ENCODE measurements at regions not wholly inside any gene's neighbourhood (a gene's known extent, or its start where the extent isn't known, plus 50 kb on each side); places are given as distances from the start of the nearest gene placed in this dataset.

DNA sequence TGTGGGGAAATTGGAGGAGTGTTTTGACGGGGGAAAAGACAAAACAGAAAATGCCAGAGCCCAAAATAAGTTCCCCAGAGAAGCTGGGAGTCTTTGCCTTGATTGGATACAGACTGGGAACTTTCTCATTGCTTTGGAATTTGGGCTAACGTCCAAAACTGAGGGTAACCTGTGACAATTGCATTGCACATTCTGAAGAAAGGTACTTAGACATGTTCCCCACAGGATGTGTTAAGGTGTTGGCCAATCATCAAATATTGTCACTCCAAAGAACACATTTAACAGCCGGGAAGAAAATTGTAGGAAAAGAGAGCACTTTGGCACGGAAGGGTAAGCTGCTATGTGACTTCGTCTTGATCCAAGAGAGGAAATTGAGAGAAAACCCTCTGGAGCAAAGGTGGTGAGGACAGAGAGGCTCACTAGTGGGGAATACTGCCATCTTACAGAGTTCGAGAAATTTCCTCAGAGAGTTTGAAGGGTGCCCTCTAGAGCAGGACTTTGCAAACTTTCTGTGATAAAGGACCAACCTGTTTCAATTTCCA, 619.5 kb upstream of the TBL1XR1 start:
- Histone ChIP-seq H3K4me3 (ENCODE audit: insufficient read depth, low read length) (no peak overlapping the region), H3K9me3 (ENCODE audit: low read depth, low read length) (no peaks in the 10 kb centered on the region), H2AFZ (ENCODE audit: low read length) (peak overlapping the region; percentile 9), H3K4me1 (ENCODE audit: insufficient read depth, low read length) (peaks cover 15% of the 10 kb centered on the region), H3K79me2 (ENCODE audit: insufficient read depth, low read length) (no peaks in the 10 kb centered on the region), H3K27ac (ENCODE audit: low read depth, low read length) (no peak overlapping the region), H4K20me1 (ENCODE audit: insufficient read depth, low read length) (no peaks in the 10 kb centered on the region), H3K4me2 (ENCODE audit: insufficient read depth, low read length) (peak overlapping the region; percentile 18), H3K36me3 (ENCODE audit: insufficient read depth, low read length) (no peaks in the 10 kb centered on the region), H3K27me3 (ENCODE audit: insufficient read depth, low read length) (no peaks in the 10 kb centered on the region)
- DNase-seq (ENCODE audit: insufficient read length, low spot score, missing footprints), result no peak
- TF ChIP-seq, protein P1, sequence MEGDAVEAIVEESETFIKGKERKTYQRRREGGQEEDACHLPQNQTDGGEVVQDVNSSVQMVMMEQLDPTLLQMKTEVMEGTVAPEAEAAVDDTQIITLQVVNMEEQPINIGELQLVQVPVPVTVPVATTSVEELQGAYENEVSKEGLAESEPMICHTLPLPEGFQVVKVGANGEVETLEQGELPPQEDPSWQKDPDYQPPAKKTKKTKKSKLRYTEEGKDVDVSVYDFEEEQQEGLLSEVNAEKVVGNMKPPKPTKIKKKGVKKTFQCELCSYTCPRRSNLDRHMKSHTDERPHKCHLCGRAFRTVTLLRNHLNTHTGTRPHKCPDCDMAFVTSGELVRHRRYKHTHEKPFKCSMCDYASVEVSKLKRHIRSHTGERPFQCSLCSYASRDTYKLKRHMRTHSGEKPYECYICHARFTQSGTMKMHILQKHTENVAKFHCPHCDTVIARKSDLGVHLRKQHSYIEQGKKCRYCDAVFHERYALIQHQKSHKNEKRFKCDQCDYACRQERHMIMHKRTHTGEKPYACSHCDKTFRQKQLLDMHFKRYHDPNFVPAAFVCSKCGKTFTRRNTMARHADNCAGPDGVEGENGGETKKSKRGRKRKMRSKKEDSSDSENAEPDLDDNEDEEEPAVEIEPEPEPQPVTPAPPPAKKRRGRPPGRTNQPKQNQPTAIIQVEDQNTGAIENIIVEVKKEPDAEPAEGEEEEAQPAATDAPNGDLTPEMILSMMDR (IDR thresholded peaks at IDR 0.05; ENCODE audit: extremely low read depth, low read depth, low read length), result peak; percentile 16

DNA sequence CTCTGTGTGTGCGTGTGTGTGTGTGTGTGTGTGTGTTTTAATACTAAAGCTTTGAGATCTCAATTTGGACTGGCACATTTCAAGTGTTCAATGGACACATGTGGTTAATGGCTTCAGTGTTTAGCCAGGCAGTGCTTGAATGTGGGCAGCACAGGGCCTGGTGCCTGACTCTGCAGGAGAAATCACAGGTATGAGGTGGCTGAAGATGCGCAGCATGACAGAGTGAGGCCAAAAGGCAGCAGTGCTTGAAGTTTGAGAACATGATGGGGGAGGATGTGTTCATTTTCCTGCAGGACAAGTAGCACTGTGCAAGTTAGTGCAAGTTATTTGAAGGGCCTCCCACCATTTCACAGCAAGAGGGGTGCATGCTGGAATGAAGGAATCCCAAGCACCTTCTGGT, 620.5 kb upstream of the TBL1XR1 start:
- Histone ChIP-seq H3K27ac (ENCODE audit: low read depth, low read length) (no peak overlapping the region), H3K4me3 (ENCODE audit: insufficient read depth, low read length) (no peak overlapping the region), H3K9me3 (ENCODE audit: low read depth, low read length) (no peaks in the 10 kb centered on the region), H3K4me1 (ENCODE audit: insufficient read depth, low read length) (peaks cover 20% of the 10 kb centered on the region), H3K36me3 (ENCODE audit: insufficient read depth, low read length) (no peaks in the 10 kb centered on the region), H3K4me2 (ENCODE audit: insufficient read depth, low read length) (no peak overlapping the region), H3K27me3 (ENCODE audit: insufficient read depth, low read length) (no peaks in the 10 kb centered on the region), H3K79me2 (ENCODE audit: insufficient read depth, low read length) (no peaks in the 10 kb centered on the region), H2AFZ (ENCODE audit: low read length) (no peak overlapping the region), H4K20me1 (ENCODE audit: insufficient read depth, low read length) (no peaks in the 10 kb centered on the region)
- no peak for DNase-seq (ENCODE audit: insufficient read length, low spot score, missing footprints)
- TF ChIP-seq, protein P1 (IDR thresholded peaks at IDR 0.05; ENCODE audit: extremely low read depth, low read depth, low read length), result no peak

DNA sequence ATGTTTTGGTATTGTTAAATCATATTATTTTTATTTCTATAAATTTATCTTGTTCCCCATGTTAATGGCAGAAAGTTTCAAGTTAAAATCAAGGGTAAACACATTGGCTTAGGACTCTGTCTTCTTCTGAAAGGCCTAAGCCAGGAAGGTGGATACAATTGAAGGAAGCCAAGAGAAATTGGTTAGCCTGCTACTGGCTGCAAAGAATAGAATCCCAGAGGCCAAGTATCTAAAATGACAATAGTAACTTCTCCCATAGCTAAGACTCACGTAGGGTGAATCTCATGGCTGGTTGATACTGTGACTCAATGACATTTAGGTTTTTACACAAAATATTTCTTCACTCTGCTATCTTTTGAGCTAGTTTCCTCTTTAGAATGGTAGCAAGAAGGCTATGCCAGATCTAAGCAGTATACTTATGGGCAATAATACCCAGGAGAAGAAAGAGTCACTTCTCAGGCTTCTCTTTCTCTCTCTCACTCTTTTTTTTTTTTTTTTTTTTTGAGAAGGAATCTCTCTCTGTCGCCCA, 621.5 kb upstream of the TBL1XR1 start:
- Histone ChIP-seq H3K4me2 (ENCODE audit: insufficient read depth, low read length) (no peak overlapping the region), H3K4me1 (ENCODE audit: insufficient read depth, low read length) (peaks cover 24% of the 10 kb centered on the region), H3K4me3 (ENCODE audit: insufficient read depth, low read length) (no peak overlapping the region), H3K9me3 (ENCODE audit: low read depth, low read length) (no peaks in the 10 kb centered on the region), H3K79me2 (ENCODE audit: insufficient read depth, low read length) (no peaks in the 10 kb centered on the region), H2AFZ (ENCODE audit: low read length) (no peak overlapping the region), H3K27ac (ENCODE audit: low read depth, low read length) (no peak overlapping the region), H4K20me1 (ENCODE audit: insufficient read depth, low read length) (no peaks in the 10 kb centered on the region), H3K27me3 (ENCODE audit: insufficient read depth, low read length) (no peaks in the 10 kb centered on the region), H3K36me3 (ENCODE audit: insufficient read depth, low read length) (no peaks in the 10 kb centered on the region)
- no peak for DNase-seq (ENCODE audit: insufficient read length, low spot score, missing footprints)
- TF ChIP-seq, protein P1 (IDR thresholded peaks at IDR 0.05; ENCODE audit: extremely low read depth, low read depth, low read length), result no peak

DNA sequence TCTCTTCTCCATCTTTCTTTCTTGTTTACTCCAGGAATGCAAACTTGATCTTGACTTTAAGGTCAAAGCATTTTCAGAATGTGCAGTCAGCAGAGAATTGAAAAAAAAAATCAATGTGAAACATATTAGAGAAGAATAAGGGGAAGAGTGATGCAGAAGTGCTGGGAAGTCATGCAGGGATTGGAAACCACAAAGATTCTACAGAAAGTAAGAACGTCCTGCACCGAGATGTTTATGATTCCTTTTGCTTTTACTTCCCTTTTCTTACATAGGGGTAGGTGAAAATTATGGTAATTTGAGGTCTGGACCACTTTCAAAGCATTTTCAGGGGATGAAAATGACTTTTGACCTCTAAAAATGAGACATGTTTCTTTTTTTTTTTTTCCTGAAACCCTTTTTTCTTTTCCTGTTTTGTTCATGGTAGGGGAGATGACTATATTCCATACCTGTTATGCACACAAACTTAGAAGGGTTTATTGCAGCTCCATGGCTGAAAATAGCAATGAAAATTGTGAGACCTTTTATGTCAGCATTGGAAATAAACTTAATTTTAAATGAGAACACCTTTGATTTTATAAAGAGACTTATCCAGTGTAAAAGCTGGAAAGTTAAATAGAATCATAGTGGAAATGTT, 623.5 kb upstream of the TBL1XR1 start:
- Histone ChIP-seq H3K4me3 (ENCODE audit: insufficient read depth, low read length) (no peak overlapping the region), H3K4me2 (ENCODE audit: insufficient read depth, low read length) (peak overlapping the region; percentile 58), H3K4me1 (ENCODE audit: insufficient read depth, low read length) (peaks cover 37% of the 10 kb centered on the region), H3K36me3 (ENCODE audit: insufficient read depth, low read length) (no peaks in the 10 kb centered on the region), H3K27ac (ENCODE audit: low read depth, low read length) (no peak overlapping the region), H3K9me3 (ENCODE audit: low read depth, low read length) (no peaks in the 10 kb centered on the region), H3K27me3 (ENCODE audit: insufficient read depth, low read length) (no peaks in the 10 kb centered on the region), H4K20me1 (ENCODE audit: insufficient read depth, low read length) (no peaks in the 10 kb centered on the region), H3K79me2 (ENCODE audit: insufficient read depth, low read length) (no peaks in the 10 kb centered on the region), H2AFZ (ENCODE audit: low read length) (peak overlapping the region; percentile 39)
- TF ChIP-seq, protein P1 (IDR thresholded peaks at IDR 0.05; ENCODE audit: extremely low read depth, low read depth, low read length), result no peak
- DNase-seq (ENCODE audit: insufficient read length, low spot score, missing footprints), result no peak

Measured in osteoblast (primary cell).